ENCODE measurements at regions not wholly inside any gene's neighbourhood (a gene's known extent, or its start where the extent isn't known, plus 50 kb on each side); places are given as distances from the start of the nearest gene placed in this dataset.

DNA sequence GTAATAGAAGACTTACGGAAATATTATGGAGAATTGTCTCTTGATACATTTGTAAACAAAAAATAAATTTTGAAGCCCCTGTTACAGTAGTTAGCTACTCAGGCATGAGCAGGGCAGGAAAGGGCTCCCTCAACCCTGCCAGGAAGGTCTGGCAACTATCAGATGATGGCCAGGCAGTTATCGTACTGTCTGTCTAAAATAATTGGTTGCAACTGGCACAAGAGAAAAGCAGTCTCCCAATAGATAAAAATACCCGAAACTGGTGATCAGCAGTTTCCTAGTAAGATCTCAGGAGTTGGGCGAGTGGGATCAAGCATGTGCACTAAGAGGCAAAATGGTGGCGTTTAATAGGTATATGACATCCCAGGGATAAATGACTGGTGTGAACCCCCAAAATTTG lies 1336.3 kb downstream of the C4orf33 start:
- TF ChIP-seq POLR2AphosphoS5 (IDR thresholded peaks at IDR 0.05; ENCODE audit: borderline replicate concordance, low read depth, low read length) (no peak), EZH2 (IDR thresholded peaks at IDR 0.05) (no peak)

Data from SK-N-MC (cell line).